NCI-H2196 treated with DMSO at 0.1 percent for 48 hours (cell line): ENCODE measurements at regions not wholly inside any gene's neighbourhood (a gene's known extent, or its start where the extent isn't known, plus 50 kb on each side); places are given as distances from the start of the nearest gene placed in this dataset.
"Not testable (repeated sequence)": the region's sequence is repeated elsewhere in the genome, so short reads cannot be mapped to it uniquely, and the experiment has no call there.

Experiments used
- DNase-seq: peaks from one replicate; lab custom pipeline; 2025; ENCODE audit not compliant: unreplicated experiment; lab: John Stamatoyannopoulos, UW

GRCh38 chr18:71301596-71301995, 1012.8 kb downstream of the SOCS6 start:
- no peak for DNase-seq

- DNase-seq: not testable (repeated sequence)
Measured at GRCh38 chr18:71294201-71294600, 1005.4 kb downstream of the SOCS6 start.

GRCh38 chr18:71293322-71293721, 1004.5 kb downstream of the SOCS6 start:
- no peak for DNase-seq

GRCh38 chr18:71287268-71287667, 998.4 kb downstream of the SOCS6 start:
- DNase-seq: no peak

- no peak for DNase-seq
Measured at GRCh38 chr18:71252351-71252865, 963.6 kb downstream of the SOCS6 start.

- DNase-seq: no peak
Measured at GRCh38 chr18:71250191-71250590, 961.3 kb downstream of the SOCS6 start.

GRCh38 chr18:71249791-71250190, 960.9 kb downstream of the SOCS6 start:
- DNase-seq: no peak

- no peak for DNase-seq
Measured at GRCh38 chr18:71242981-71243380, 954.1 kb downstream of the SOCS6 start.

GRCh38 chr18:71238974-71239624, 950.3 kb downstream of the SOCS6 start:
- no peak for DNase-seq

- DNase-seq: no peak
Measured at GRCh38 chr18:71237641-71238040, 948.8 kb downstream of the SOCS6 start.

- DNase-seq: no peak
Measured at GRCh38 chr18:71233177-71233576, 944.3 kb downstream of the SOCS6 start.

GRCh38 chr18:71223486-71223885, 934.6 kb downstream of the SOCS6 start:
- DNase-seq: no peak

GRCh38 chr18:71221405-71221804, 932.6 kb downstream of the SOCS6 start:
- DNase-seq: no peak

GRCh38 chr18:71212739-71213138, 923.9 kb downstream of the SOCS6 start:
- DNase-seq: not testable (repeated sequence)

GRCh38 chr18:71212222-71212621, 923.4 kb downstream of the SOCS6 start:
- no peak for DNase-seq

- DNase-seq: no peak
Measured at GRCh38 chr18:71209944-71210343, 921.1 kb downstream of the SOCS6 start.

GRCh38 chr18:71194438-71194837, 905.6 kb downstream of the SOCS6 start:
- DNase-seq: no peak

GRCh38 chr18:71189581-71189980, 900.7 kb downstream of the SOCS6 start:
- DNase-seq: no peak

GRCh38 chr18:71168557-71169145, 879.8 kb downstream of the SOCS6 start:
- no peak for DNase-seq

- no peak for DNase-seq
Measured at GRCh38 chr18:71136487-71136886, 847.6 kb downstream of the SOCS6 start.

- DNase-seq: no peak
Measured at GRCh38 chr18:71134122-71134521, 845.3 kb downstream of the SOCS6 start.

- DNase-seq: no peak
Measured at GRCh38 chr18:71131918-71132317, 843.1 kb downstream of the SOCS6 start.

- no peak for DNase-seq
Measured at GRCh38 chr18:71130351-71130750, 841.5 kb downstream of the SOCS6 start.
